H9 (cell line): ENCODE measurements at regions not wholly inside any gene's neighbourhood (a gene's known extent, or its start where the extent isn't known, plus 50 kb on each side); places are given as distances from the start of the nearest gene placed in this dataset.

ENCODE experiments used
- DNase-seq: peaks from one replicate; pipeline ENCODE4 v3.0.0-alpha.2; 2017
- H2AFZ ChIP-seq: one replicate; pipeline ENCODE4 v1.6.1; 2013; ENCODE audit warnings: mild to moderate bottlenecking, low read length, control low read depth, moderate library complexity
- H2AK5ac ChIP-seq: 2 replicates; pipeline ENCODE4 v1.6.1; 2013; ENCODE audit warnings: low read length, control low read depth, mixed read lengths; ENCODE audit not compliant: insufficient read length
- H2BK120ac ChIP-seq: one replicate; pipeline ENCODE4 v1.6.1; 2013; ENCODE audit warnings: low read depth, mild to moderate bottlenecking, low read length, control low read depth, inconsistent platforms; ENCODE audit not compliant: poor library complexity, severe bottlenecking
- H2BK12ac ChIP-seq: 2 replicates; pipeline ENCODE4 v1.6.1; 2013; ENCODE audit warnings: low read length, control low read depth, mixed read lengths, low read depth; ENCODE audit not compliant: insufficient read length
- H2BK15ac ChIP-seq: 2 replicates; pipeline ENCODE4 v1.6.1; 2013; ENCODE audit warnings: low read depth, low read length, control low read depth
- H2BK20ac ChIP-seq: one replicate; pipeline ENCODE4 v1.6.1; 2013; ENCODE audit warnings: low read depth, mild to moderate bottlenecking, low read length, control low read depth, inconsistent platforms; ENCODE audit not compliant: poor library complexity, severe bottlenecking
- H2BK5ac ChIP-seq: 2 replicates; pipeline ENCODE4 v1.6.1; 2013; ENCODE audit warnings: low read length, control low read depth, mixed read lengths; ENCODE audit not compliant: insufficient read length
- H3K14ac ChIP-seq: 2 replicates; pipeline ENCODE4 v1.6.1; 2013; ENCODE audit warnings: low read length, control low read depth; ENCODE audit not compliant: insufficient read depth
- H3K18ac ChIP-seq: 2 replicates; pipeline ENCODE4 v1.6.1; 2013; ENCODE audit warnings: low read depth, mild to moderate bottlenecking, mixed read lengths, low read length, control low read depth; ENCODE audit not compliant: insufficient read length
- H3K23ac ChIP-seq: 2 replicates; pipeline ENCODE4 v1.6.1; 2013; ENCODE audit warnings: low read length, control low read depth, mixed read lengths, low read depth; ENCODE audit not compliant: insufficient read length
- H3K23me2 ChIP-seq: 2 replicates; pipeline ENCODE4 v1.6.1; 2013; ENCODE audit warnings: low read depth, mild to moderate bottlenecking, mixed read lengths, low read length, control low read depth; ENCODE audit not compliant: insufficient read length, poor library complexity, severe bottlenecking
- H3K27ac ChIP-seq: 2 replicates; pipeline ENCODE4 v1.5.1; 2013; ENCODE audit warnings: low read length, control low read depth, mixed read lengths, low read depth; ENCODE audit not compliant: insufficient read length
- H3K27me3 ChIP-seq: 2 replicates; pipeline ENCODE4 v1.6.1; 2013; ENCODE audit warnings: low read length, control low read depth, inconsistent platforms; ENCODE audit not compliant: insufficient read depth
- H3K4ac ChIP-seq: 2 replicates; pipeline ENCODE4 v1.6.1; 2013; ENCODE audit warnings: low read depth, mild to moderate bottlenecking, control low read depth, inconsistent platforms, low read length, moderate library complexity
- H3K4me1 ChIP-seq: 2 replicates; pipeline ENCODE4 v1.6.1; 2013; ENCODE audit warnings: low read length, control low read depth, inconsistent platforms; ENCODE audit not compliant: insufficient read depth
- H3K4me2 ChIP-seq: 2 replicates; pipeline ENCODE4 v1.6.1; 2013; ENCODE audit warnings: low read length, control low read depth, mixed read lengths; ENCODE audit not compliant: insufficient read length, insufficient read depth
- H3K56ac ChIP-seq: 2 replicates; pipeline ENCODE4 v1.6.1; 2013; ENCODE audit warnings: low read depth, mild to moderate bottlenecking, mixed read lengths, low read length, control low read depth; ENCODE audit not compliant: insufficient read length
- H3K79me1 ChIP-seq: 2 replicates; pipeline ENCODE4 v1.6.1; 2013; ENCODE audit warnings: low read depth, mild to moderate bottlenecking, moderate library complexity, low read length, control low read depth, inconsistent platforms; ENCODE audit not compliant: insufficient read depth, poor library complexity, severe bottlenecking
- H3K79me2 ChIP-seq: 2 replicates; pipeline ENCODE4 v1.6.1; 2013; ENCODE audit warnings: low read length, control low read depth, inconsistent platforms; ENCODE audit not compliant: insufficient read depth
- H3K9ac ChIP-seq: 2 replicates; pipeline ENCODE4 v1.6.1; 2013; ENCODE audit warnings: low read length, control low read depth, mixed read lengths; ENCODE audit not compliant: insufficient read length; ENCODE audit errors: extremely low read depth
- H3K9me3 ChIP-seq: one replicate; pipeline ENCODE4 v1.6.1; 2013; ENCODE audit warnings: low read depth, low read length, inconsistent platforms; ENCODE audit not compliant: control insufficient read depth
- H3T11ph ChIP-seq: one replicate; pipeline ENCODE4 v1.6.1; 2013; ENCODE audit warnings: mild to moderate bottlenecking, low read length, control low read depth, inconsistent platforms
- H4K20me1 ChIP-seq: one replicate; pipeline ENCODE4 v1.6.1; 2013; ENCODE audit not compliant: control insufficient read depth, insufficient read length, insufficient read depth
- H4K5ac ChIP-seq: 2 replicates; pipeline ENCODE4 v1.6.1; 2013; ENCODE audit warnings: low read depth, mild to moderate bottlenecking, mixed read lengths, low read length, control low read depth; ENCODE audit not compliant: insufficient read length
- H4K8ac ChIP-seq: replicated peaks from 2 replicates; pipeline ENCODE4 v1.6.1; 2013; ENCODE audit warnings: low read length, control low read depth, mixed read lengths, low read depth; ENCODE audit not compliant: insufficient read length
- H4K91ac ChIP-seq: 2 replicates; pipeline ENCODE4 v1.6.1; 2013; ENCODE audit warnings: low read depth, mild to moderate bottlenecking, moderate library complexity, mixed read lengths, low read length, control low read depth; ENCODE audit not compliant: insufficient read length
- H3K27ac Mint-ChIP-seq, 3 experiments: 2 replicates in 2 of 3; 3 replicates in 1 of 3; pipeline ENCODE4 v1.8.0; 2020 to 2021; ENCODE audit warnings: mixed read lengths in 3 of 3, mild to moderate bottlenecking in 1 of 3, moderate library complexity in 1 of 3
- H3K27me3 Mint-ChIP-seq: 2 replicates; pipeline ENCODE4 v1.8.0; 2021; ENCODE audit warnings: low read depth, mild to moderate bottlenecking, moderate library complexity, mixed read lengths
- H3K36me3 Mint-ChIP-seq, 3 experiments: 2 replicates in 2 of 3; 3 replicates in 1 of 3; pipeline ENCODE4 v1.8.0; 2020 to 2021; ENCODE audit warnings: low read depth in 3 of 3, mixed read lengths in 3 of 3; ENCODE audit not compliant: insufficient read depth in 1 of 3
- H3K4me1 Mint-ChIP-seq, 2 experiments: 2 replicates each; pipeline ENCODE4 v1.8.0; 2020; ENCODE audit warnings: mixed read lengths in 2 of 2
- H3K4me3 Mint-ChIP-seq, 2 experiments: 2 replicates in 1 of 2; 3 replicates in 1 of 2; pipeline ENCODE4 v1.8.0; 2020 to 2021; ENCODE audit warnings: mild to moderate bottlenecking in 2 of 2, mixed read lengths in 2 of 2, moderate library complexity in 1 of 2
- H3K9me3 Mint-ChIP-seq, 2 experiments: 2 replicates in 1 of 2; 3 replicates in 1 of 2; pipeline ENCODE4 v1.8.0; 2020; ENCODE audit warnings: mild to moderate bottlenecking in 2 of 2, mixed read lengths in 2 of 2, moderate library complexity in 1 of 2
- CTCF ChIP-seq: fragments of 200-600 bp; sonication (generic); conservative IDR thresholded peaks from 3 replicates; pipeline ENCODE4 v1.8.0; 2021; ENCODE audit warnings: antibody characterized with exemption, mild to moderate bottlenecking
- WGBS: extraction: QIAGEN DNeasy Blood & Tissue Kit; methylation state at CpG from one replicate; pipeline ENCODE4 v1.1.7; 2013; ENCODE audit warnings: missing lambda C conversion rate, low lambda C conversion rate, mixed read lengths; ENCODE audit not compliant: insufficient read length; ENCODE audit errors: extremely low coverage; 5-methylcytosine and 5-hydroxymethylcytosine counted together

DNA sequence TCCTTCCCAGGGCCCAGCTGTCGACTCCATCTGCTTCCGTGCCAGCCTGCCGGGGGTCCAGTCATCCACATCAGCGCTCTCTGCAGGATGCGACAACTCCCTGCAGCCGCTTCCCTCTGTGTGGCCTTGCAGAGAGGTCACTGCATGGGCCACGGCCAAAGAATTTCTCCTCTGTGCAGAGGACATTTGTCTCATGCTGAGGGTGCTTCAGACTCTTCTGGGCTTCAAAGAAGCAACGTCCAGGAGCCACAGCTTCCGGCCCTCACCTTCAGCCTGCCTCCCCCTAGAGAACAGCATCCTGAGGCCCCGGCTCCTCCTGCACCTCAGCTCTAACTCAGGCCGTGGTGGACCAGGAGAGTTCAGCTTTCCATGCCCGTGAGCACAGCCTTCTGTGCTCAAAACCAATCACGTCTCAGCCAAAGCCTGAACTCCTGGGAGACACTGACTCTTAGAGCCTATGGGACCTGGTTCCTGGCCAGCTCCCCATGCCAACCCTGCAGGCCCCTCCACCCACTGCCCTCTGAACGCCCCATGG, 258.9 kb downstream of the BRD1 start:
- H2AFZ ChIP-seq, result no peak overlapping the region
- H3K27ac ChIP-seq, result no peak overlapping the region
- WGBS, result no CpG with 5 or more reads among the region's 14 CpGs
- peak; percentile 51 for DNase-seq
- H3K56ac ChIP-seq, result no peak overlapping the region
- no peaks in the 10 kb centered on the region for H3K4me1 ChIP-seq
- no peak overlapping the region for H2BK15ac ChIP-seq
- Mint-ChIP-seq H3K9me3 (no peaks in the 10 kb centered on the region), H3K4me3 (no peak overlapping the region), H3K27ac (peak overlapping the region in 1 of 3 experiments; percentile 59; a peak in 2 of 7 replicates), H3K27me3 (peaks cover 2% of the 10 kb centered on the region), H3K4me1 (no peaks in the 10 kb centered on the region), H3K36me3 (no peaks in the 10 kb centered on the region)
- H3K9me3 ChIP-seq, result no peaks in the 10 kb centered on the region
- no peak overlapping the region for H3K4me2 ChIP-seq
- no peak overlapping the region for H2BK20ac ChIP-seq
- H4K5ac ChIP-seq, result no peak overlapping the region
- H3T11ph ChIP-seq, result no peak overlapping the region
- no peaks in the 10 kb centered on the region for H3K23me2 ChIP-seq
- no peak overlapping the region for H3K18ac ChIP-seq
- H4K20me1 ChIP-seq, result no peaks in the 10 kb centered on the region
- H2BK12ac ChIP-seq, result no peak overlapping the region
- H3K27me3 ChIP-seq, result no peaks in the 10 kb centered on the region
- no peak overlapping the region for H4K8ac ChIP-seq
- H2BK120ac ChIP-seq, result no peak overlapping the region
- no peak overlapping the region for H3K4ac ChIP-seq
- no peak overlapping the region; the same call in 1 of the 2 replicates for H3K14ac ChIP-seq
- no peak overlapping the region for H2AK5ac ChIP-seq
- no peak overlapping the region for H3K9ac ChIP-seq
- no peaks in the 10 kb centered on the region for H3K79me1 ChIP-seq
- H3K79me2 ChIP-seq, result no peaks in the 10 kb centered on the region
- H4K91ac ChIP-seq, result no peak overlapping the region
- no peak overlapping the region for H3K23ac ChIP-seq
- peak; percentile 41; the same call in 2 of the 3 replicates for TF ChIP-seq CTCF
- no peak overlapping the region for H2BK5ac ChIP-seq
